H1 (cell line): ENCODE measurements at regions not wholly inside any gene's neighbourhood (a gene's known extent, or its start where the extent isn't known, plus 50 kb on each side); places are given as distances from the start of the nearest gene placed in this dataset.

Experiments
- CEBPB ChIP-seq: IDR thresholded peaks from 2 replicates; pipeline ENCODE4 v1.6.1; 2012; ENCODE audit warnings: low read depth, low read length
- CHD2 ChIP-seq: IDR thresholded peaks from 2 replicates; pipeline ENCODE4 v1.6.1; 2012; ENCODE audit warnings: low read length, improper control_type of control experiment
- GTF2F1 ChIP-seq: IDR thresholded peaks from 2 replicates; pipeline ENCODE4 v1.6.1; 2012; ENCODE audit warnings: low read depth, low read length, improper control_type of control experiment, borderline replicate concordance
- MAFK ChIP-seq: IDR thresholded peaks from 2 replicates; pipeline ENCODE4 v1.6.1; 2012; ENCODE audit warnings: low read depth, mild to moderate bottlenecking, improper control_type of control experiment, low read length
- MAX ChIP-seq: IDR thresholded peaks from 2 replicates; pipeline ENCODE4 v1.6.1; 2012; ENCODE audit warnings: inconsistent platforms
- POLR2A ChIP-seq, 2 experiments: IDR thresholded peaks; 1 replicate in 1 of 2; 2 replicates in 1 of 2; pipeline ENCODE4 v1.6.1; 2011; ENCODE audit warnings: low read depth in 2 of 2, low read length in 2 of 2, mild to moderate bottlenecking in 2 of 2; ENCODE audit errors: control extremely low read depth in 1 of 2
- SP1 ChIP-seq: IDR thresholded peaks from 2 replicates; pipeline ENCODE4 v1.6.1; 2011; ENCODE audit warnings: low read depth, low read length
- SRF ChIP-seq: IDR thresholded peaks from 2 replicates; pipeline ENCODE4 v1.6.1; 2011; ENCODE audit warnings: mild to moderate bottlenecking, low read depth, low read length, moderate library complexity
- SUZ12 ChIP-seq: fragments of 200-600 bp; sonication (generic); IDR thresholded peaks from 2 replicates; pipeline ENCODE4 v1.6.1; 2012; ENCODE audit warnings: mild to moderate bottlenecking, inconsistent platforms, low read length, moderate library complexity, mixed read lengths
- YY1 ChIP-seq: IDR thresholded peaks from 2 replicates; pipeline ENCODE4 v1.6.1; 2011; ENCODE audit warnings: low read depth, mild to moderate bottlenecking, low read length
- TF ChIP-seq, protein P1 (sequence below), 3 experiments: IDR thresholded peaks; 1 replicate in 2 of 3; 2 replicates in 1 of 3; pipeline versions ENCODE4 v1.5.1 to v1.6.1; 2011; ENCODE audit warnings: low read length in 3 of 3, mild to moderate bottlenecking in 3 of 3, inconsistent platforms in 2 of 3, low read depth in 1 of 3, moderate library complexity in 1 of 3; ENCODE audit not compliant: insufficient read depth in 1 of 3; ENCODE audit errors: control extremely low read depth in 1 of 3

DNA sequence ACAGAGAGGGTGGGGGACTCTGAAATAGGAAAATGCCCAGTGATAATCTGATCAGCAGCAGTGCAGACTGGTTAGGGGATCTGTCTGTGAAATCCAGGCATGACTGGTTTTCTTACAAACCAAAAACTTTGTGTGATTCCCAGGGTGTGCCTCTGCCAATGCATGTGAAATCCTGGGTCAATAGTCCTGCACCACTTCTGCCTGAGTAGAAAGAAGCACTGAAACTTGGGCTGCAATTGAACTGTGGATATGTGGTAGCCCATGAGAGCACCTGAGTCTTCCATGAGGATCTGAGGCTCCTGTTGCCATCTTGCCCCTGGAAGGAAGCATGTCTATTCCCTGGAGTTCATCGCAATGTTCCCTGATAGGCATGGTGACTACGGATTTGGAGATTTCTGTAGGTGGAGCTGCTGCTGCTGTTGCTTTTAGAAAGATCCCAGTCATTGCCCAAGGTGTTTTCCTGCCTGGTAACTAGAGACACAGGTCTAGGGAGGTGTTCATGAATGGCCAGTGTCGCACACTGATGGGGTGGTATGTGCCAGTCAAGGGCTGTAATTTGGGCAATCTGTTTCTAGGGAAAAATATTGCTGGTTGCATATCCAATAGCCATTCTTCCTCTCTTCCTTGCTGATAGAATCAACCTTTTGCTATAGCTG, 146.7 kb downstream of the CARTPT start:
- TF ChIP-seq SP1 (no peak), MAX (no peak), POLR2A (IDR thresholded peaks at IDR 0.05; ENCODE audit: control extremely low read depth in 1 of 2, low read depth in 2 of 2, low read length in 2 of 2) (no peak), YY1 (no peak), SRF (no peak), CEBPB (no peak), MAFK (no peak), GTF2F1 (no peak), CHD2 (no peak), SUZ12 (no peak)
- TF ChIP-seq, protein P1, sequence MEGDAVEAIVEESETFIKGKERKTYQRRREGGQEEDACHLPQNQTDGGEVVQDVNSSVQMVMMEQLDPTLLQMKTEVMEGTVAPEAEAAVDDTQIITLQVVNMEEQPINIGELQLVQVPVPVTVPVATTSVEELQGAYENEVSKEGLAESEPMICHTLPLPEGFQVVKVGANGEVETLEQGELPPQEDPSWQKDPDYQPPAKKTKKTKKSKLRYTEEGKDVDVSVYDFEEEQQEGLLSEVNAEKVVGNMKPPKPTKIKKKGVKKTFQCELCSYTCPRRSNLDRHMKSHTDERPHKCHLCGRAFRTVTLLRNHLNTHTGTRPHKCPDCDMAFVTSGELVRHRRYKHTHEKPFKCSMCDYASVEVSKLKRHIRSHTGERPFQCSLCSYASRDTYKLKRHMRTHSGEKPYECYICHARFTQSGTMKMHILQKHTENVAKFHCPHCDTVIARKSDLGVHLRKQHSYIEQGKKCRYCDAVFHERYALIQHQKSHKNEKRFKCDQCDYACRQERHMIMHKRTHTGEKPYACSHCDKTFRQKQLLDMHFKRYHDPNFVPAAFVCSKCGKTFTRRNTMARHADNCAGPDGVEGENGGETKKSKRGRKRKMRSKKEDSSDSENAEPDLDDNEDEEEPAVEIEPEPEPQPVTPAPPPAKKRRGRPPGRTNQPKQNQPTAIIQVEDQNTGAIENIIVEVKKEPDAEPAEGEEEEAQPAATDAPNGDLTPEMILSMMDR (IDR thresholded peaks at IDR 0.05; ENCODE audit: control extremely low read depth in 1 of 3, insufficient read depth in 1 of 3, low read depth in 1 of 3, low read length in 3 of 3): no peak
